ENCODE measurements at regions not wholly inside any gene's neighbourhood (a gene's known extent, or its start where the extent isn't known, plus 50 kb on each side); places are given as distances from the start of the nearest gene placed in this dataset.

GRCh38 chr14:101123618-101124510 is 220.3 kb upstream of the RTL1 start:
- Histone ChIP-seq H3K36me3 (ENCODE audit: control insufficient read depth in 4 of 4, insufficient read depth in 4 of 4, low read length in 4 of 4) (no peaks in the 10 kb centered on the region), H3K27me3 (ENCODE audit: control insufficient read depth in 3 of 3, insufficient read depth in 3 of 3, low read length in 2 of 3) (peaks cover 0 to 3% (median 0%) of the 10 kb centered on the region in 3 donors), H3K4me3 (no peak overlapping the region), H3K9me3 (ENCODE audit: control insufficient read depth in 4 of 4, insufficient read depth in 3 of 4, low read length in 3 of 4) (peaks cover 0 to 2% (median 0%) of the 10 kb centered on the region in 4 donors), H3K9ac (ENCODE audit: insufficient read depth in 1 of 2, low read length in 2 of 2) (no peak overlapping the region), H3K4me1 (ENCODE audit: control insufficient read depth in 5 of 5, insufficient read depth in 5 of 5, low read length in 5 of 5) (no peaks in the 10 kb centered on the region), H3K27ac (ENCODE audit: low read depth in 1 of 2, low read length in 1 of 2) (no peak overlapping the region)
- WGBS, 2 donors: 91 to 93% methylated on average over 19 of the region's 19 CpGs
- ATAC-seq (ENCODE audit: insufficient read depth, low FRiP score) (no peak), DNase-seq (no peak)
- no peak for TF ChIP-seq CTCF (IDR thresholded peaks at IDR 0.05; ENCODE audit: control extremely low read depth, extremely low read depth)

- ATAC-seq (ENCODE audit: insufficient read depth, low FRiP score): no peak
- no peak for TF ChIP-seq CTCF (IDR thresholded peaks at IDR 0.05; ENCODE audit: control extremely low read depth, extremely low read depth)
- Histone ChIP-seq H3K27me3 (ENCODE audit: control insufficient read depth in 3 of 3, insufficient read depth in 3 of 3, low read length in 2 of 3) (peaks cover 0 to 11% (median 0%) of the 10 kb centered on the region in 3 donors), H3K4me1 (ENCODE audit: control insufficient read depth in 5 of 5, insufficient read depth in 5 of 5, low read length in 5 of 5) (no peaks in the 10 kb centered on the region), H3K4me3 (no peak overlapping the region), H3K36me3 (ENCODE audit: control insufficient read depth in 4 of 4, insufficient read depth in 4 of 4, low read length in 4 of 4) (no peaks in the 10 kb centered on the region), H3K9me3 (ENCODE audit: control insufficient read depth in 4 of 4, insufficient read depth in 3 of 4, low read length in 3 of 4) (peaks cover 0 to 2% (median 0%) of the 10 kb centered on the region in 4 donors), H3K9ac (ENCODE audit: insufficient read depth in 1 of 2, low read length in 2 of 2) (no peak overlapping the region), H3K27ac (ENCODE audit: low read depth in 1 of 2, low read length in 1 of 2) (no peak overlapping the region)
- 93 to 96% methylated on average over 11 of the region's 11 CpGs for WGBS, 2 donors
- DNase-seq: no peak
Observed at GRCh38 chr14:101124815-101125214, 221.3 kb upstream of the RTL1 start.

DNA sequence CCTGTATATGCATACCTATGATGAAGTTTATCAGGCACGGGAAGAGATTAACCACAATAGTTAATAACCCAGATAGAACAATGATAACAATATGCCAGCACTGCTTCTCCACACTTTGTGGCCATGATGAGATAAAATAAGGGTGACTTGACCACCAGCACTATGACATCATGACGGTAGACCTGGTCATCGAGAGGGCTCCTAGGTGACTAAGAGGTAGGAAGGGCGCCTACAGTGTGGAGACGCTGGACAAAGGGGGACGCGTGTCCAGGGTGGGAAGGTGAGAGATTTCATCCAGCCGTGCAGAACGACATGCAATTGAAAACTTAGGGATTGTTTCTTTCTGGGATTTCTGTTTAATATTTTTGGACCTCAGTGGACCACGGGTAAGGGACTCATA is 221.8 kb upstream of the RTL1 start:
- ATAC-seq (ENCODE audit: insufficient read depth, low FRiP score) (no peak), DNase-seq (no peak)
- WGBS, 2 donors: 93 to 98% methylated on average over 10 of the region's 10 CpGs
- no peaks in the 10 kb centered on the region for H3K36me3 ChIP-seq (ENCODE audit: control insufficient read depth in 4 of 4, insufficient read depth in 4 of 4, low read length in 4 of 4)
- no peak overlapping the region for H3K27ac ChIP-seq (ENCODE audit: low read depth in 1 of 2, low read length in 1 of 2)
- H3K4me3 ChIP-seq: no peak overlapping the region
- peaks cover 0 to 15% (median 0%) of the 10 kb centered on the region in 3 donors for H3K27me3 ChIP-seq (ENCODE audit: control insufficient read depth in 3 of 3, insufficient read depth in 3 of 3, low read length in 2 of 3)
- TF ChIP-seq CTCF (IDR thresholded peaks at IDR 0.05; ENCODE audit: control extremely low read depth, extremely low read depth): no peak
- no peaks in the 10 kb centered on the region for H3K4me1 ChIP-seq (ENCODE audit: control insufficient read depth in 5 of 5, insufficient read depth in 5 of 5, low read length in 5 of 5)
- H3K9ac ChIP-seq (ENCODE audit: insufficient read depth in 1 of 2, low read length in 2 of 2): no peak overlapping the region
- peaks cover 0 to 2% (median 0%) of the 10 kb centered on the region in 4 donors for H3K9me3 ChIP-seq (ENCODE audit: control insufficient read depth in 4 of 4, insufficient read depth in 3 of 4, low read length in 3 of 4)
